Femur (tissue), 1 donor: ENCODE measurements at regions not wholly inside any gene's neighbourhood (a gene's known extent, or its start where the extent isn't known, plus 50 kb on each side); places are given as distances from the start of the nearest gene placed in this dataset.

ENCODE experiments used
- DNase-seq: peaks from one replicate; pipeline ENCODE4 v3.0.0-alpha.2; 2017

- DNase-seq = no peak
Measured at GRCh38 chr5:92912283-92912682, 668.7 kb downstream of the NR2F1-AS1 start.

- DNase-seq = no peak
Measured at GRCh38 chr5:92911851-92912250, 669.2 kb downstream of the NR2F1-AS1 start.

- DNase-seq = no peak
Measured at GRCh38 chr5:92911293-92911692, 669.7 kb downstream of the NR2F1-AS1 start.

- DNase-seq = no peak
Measured at GRCh38 chr5:92909602-92909962, 671.4 kb downstream of the NR2F1-AS1 start.

- no peak for DNase-seq
Measured at GRCh38 chr5:92908952-92909601, 671.9 kb downstream of the NR2F1-AS1 start.

GRCh38 chr5:92907938-92908606, 672.9 kb downstream of the NR2F1-AS1 start:
- DNase-seq = no peak

- DNase-seq = no peak
Measured at GRCh38 chr5:92906798-92907376, 674.1 kb downstream of the NR2F1-AS1 start.

- DNase-seq = no peak
Measured at GRCh38 chr5:92904021-92904420, 677.0 kb downstream of the NR2F1-AS1 start.

GRCh38 chr5:92899611-92900010, 681.4 kb downstream of the NR2F1-AS1 start:
- no peak for DNase-seq

GRCh38 chr5:92896722-92897121, 684.3 kb downstream of the NR2F1-AS1 start:
- no peak for DNase-seq

- DNase-seq = no peak
Measured at GRCh38 chr5:92890841-92891244, 690.2 kb downstream of the NR2F1-AS1 start.

- DNase-seq = no peak
Measured at GRCh38 chr5:92889140-92889539, 691.9 kb downstream of the NR2F1-AS1 start.

- DNase-seq = no peak
Measured at GRCh38 chr5:92887254-92887653, 693.8 kb downstream of the NR2F1-AS1 start.

GRCh38 chr5:92886751-92887150, 694.3 kb downstream of the NR2F1-AS1 start:
- DNase-seq = no peak

GRCh38 chr5:92885950-92886349, 695.1 kb downstream of the NR2F1-AS1 start:
- no peak for DNase-seq

GRCh38 chr5:92884469-92884868, 696.5 kb downstream of the NR2F1-AS1 start:
- DNase-seq = no peak

GRCh38 chr5:92879806-92880543, 701.0 kb downstream of the NR2F1-AS1 start:
- no peak for DNase-seq

- DNase-seq = no peak
Measured at GRCh38 chr5:92874790-92875189, 706.2 kb downstream of the NR2F1-AS1 start.

- DNase-seq = no peak
Measured at GRCh38 chr5:92868442-92868841, 712.6 kb downstream of the NR2F1-AS1 start.

- no peak for DNase-seq
Measured at GRCh38 chr5:92864591-92864990, 716.4 kb downstream of the NR2F1-AS1 start.

GRCh38 chr5:92863666-92864065, 717.4 kb downstream of the NR2F1-AS1 start:
- DNase-seq = no peak

GRCh38 chr5:92861531-92862285, 719.3 kb downstream of the NR2F1-AS1 start:
- DNase-seq = no peak

GRCh38 chr5:92860061-92860460, 721.0 kb downstream of the NR2F1-AS1 start:
- no peak for DNase-seq
